GM12891 (cell line): ENCODE measurements at regions not wholly inside any gene's neighbourhood (a gene's known extent, or its start where the extent isn't known, plus 50 kb on each side); places are given as distances from the start of the nearest gene placed in this dataset.
A peak's percentile ranks its signal among the peaks of the same experiment; 100 is the strongest.

Source experiments
- DNase-seq: peaks from one replicate; pipeline ENCODE4 v3.0.0; 2011; ENCODE audit warnings: low spot score; ENCODE audit not compliant: insufficient read length
- FAIRE-seq: peaks from 2 replicates; lab custom pipeline; 2011; peaks lifted over from hg19 to GRCh38; lab: Jason Lieb, UNC
- PAX5 ChIP-seq: IDR thresholded peaks from 2 replicates; pipeline ENCODE4 v1.6.1; 2011; ENCODE audit warnings: low read length, moderate library complexity, mild to moderate bottlenecking; ENCODE audit not compliant: insufficient read depth, severe bottlenecking
- POLR2A ChIP-seq: IDR thresholded peaks from 2 replicates; pipeline ENCODE4 v1.6.1; 2011; ENCODE audit warnings: low read depth, low read length, control low read depth
- POLR2AphosphoS5 ChIP-seq: IDR thresholded peaks from 2 replicates; pipeline ENCODE4 v1.6.1; 2011; ENCODE audit warnings: low read depth, low read length, control low read depth
- POU2F2 ChIP-seq: IDR thresholded peaks from 2 replicates; pipeline ENCODE4 v1.6.1; 2011; ENCODE audit warnings: low read depth, mild to moderate bottlenecking, control low read depth, low read length, moderate library complexity
- SPI1 ChIP-seq: IDR thresholded peaks from 2 replicates; pipeline ENCODE4 v1.6.1; 2011; ENCODE audit warnings: low read depth, low read length, control low read depth
- TAF1 ChIP-seq: IDR thresholded peaks from 2 replicates; pipeline ENCODE4 v1.6.1; 2011; ENCODE audit warnings: low read depth, low read length, control low read depth

DNA sequence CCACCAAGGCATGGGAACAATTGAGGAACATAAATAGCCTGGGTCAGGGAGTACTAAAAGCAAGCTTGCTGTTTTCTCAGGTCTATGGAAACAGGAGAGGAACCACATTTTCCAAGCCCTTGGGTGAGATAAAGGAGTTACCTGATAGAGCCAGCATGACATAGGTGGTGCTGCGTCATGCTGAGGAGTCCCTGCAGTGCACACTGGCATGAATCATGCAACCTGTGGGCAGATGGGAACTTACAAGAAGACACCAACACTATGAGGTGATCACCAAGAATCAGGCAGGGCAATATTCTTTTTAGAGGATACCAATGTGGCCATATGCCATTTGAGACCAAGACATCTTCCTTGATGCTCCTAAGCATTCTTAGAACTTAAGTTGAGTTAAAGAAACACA, 531.8 kb downstream of the ZEB2 start:
- TF ChIP-seq POLR2A (no peak), POLR2AphosphoS5 (no peak), TAF1 (no peak), POU2F2 (no peak), SPI1 (no peak)
- peak; percentile 9 for FAIRE-seq
- no peak for DNase-seq

DNA sequence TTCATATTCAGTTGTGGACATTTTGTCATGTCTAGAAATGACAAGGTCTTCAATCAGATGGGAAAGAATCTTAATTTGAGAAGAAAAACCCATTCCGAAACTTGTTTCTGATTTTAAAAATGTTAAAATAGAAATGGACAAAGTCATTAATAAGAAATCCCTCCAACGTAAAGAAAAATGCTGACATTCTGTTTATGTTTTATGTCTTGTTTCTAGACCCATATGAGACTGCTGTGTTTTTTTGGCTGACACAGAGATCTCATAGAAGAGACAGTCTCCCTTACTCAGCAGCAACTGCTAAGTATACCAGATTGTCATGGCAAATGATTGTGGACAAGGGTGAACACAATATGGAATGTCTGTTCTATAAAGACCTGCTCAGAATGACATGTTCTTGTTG, 538.5 kb downstream of the ZEB2 start:
- no peak for DNase-seq
- FAIRE-seq = no peak
- TF ChIP-seq POU2F2 (no peak), POLR2A (no peak), SPI1 (no peak), PAX5 (no peak)

DNA sequence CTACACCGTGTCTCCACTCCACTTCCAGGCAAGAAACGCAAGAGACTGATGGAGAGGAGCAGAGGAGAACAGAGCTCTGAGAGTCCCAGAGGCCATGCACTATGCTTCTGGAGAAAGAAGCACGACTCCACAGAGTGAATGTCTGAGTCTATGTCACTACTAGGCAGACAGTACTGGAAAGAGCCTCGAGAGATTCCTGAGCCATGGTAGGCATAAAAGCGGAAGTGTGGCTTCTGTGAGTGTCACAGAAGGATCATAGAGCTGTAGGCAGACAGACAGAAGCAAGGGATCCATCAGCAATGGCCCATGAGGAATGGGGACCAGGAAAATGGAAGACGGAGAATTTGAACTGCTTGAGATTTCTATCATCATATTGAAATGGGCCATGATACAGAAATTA, 542.6 kb downstream of the ZEB2 start:
- DNase-seq (no peak), FAIRE-seq (no peak)
- TF ChIP-seq POLR2A = no peak
- TF ChIP-seq PAX5 = no peak
- no peak for TF ChIP-seq POU2F2
- no peak for TF ChIP-seq POLR2AphosphoS5
- TF ChIP-seq SPI1 = no peak
- no peak for TF ChIP-seq TAF1

DNA sequence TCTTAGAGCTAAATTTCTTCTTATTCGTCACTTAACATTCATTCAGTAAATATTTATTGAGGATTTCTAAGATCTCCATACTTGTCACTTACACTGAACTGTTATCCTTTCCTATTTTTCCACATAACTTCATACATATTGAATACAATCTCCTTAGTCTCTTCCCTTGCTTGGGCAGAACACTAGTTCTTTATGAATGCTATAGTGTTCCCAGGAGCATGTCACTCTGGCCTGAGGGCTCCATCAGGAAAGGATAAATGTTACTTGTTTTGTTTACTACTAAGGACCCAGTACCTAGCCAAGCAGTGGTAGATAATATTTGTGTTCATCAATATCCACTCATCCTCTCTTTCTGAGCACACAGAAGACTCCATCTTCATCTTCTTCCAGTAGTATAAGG, 544.7 kb downstream of the ZEB2 start:
- DNase-seq (no peak), FAIRE-seq (no peak)
- no peak for TF ChIP-seq POU2F2
- no peak for TF ChIP-seq SPI1
- no peak for TF ChIP-seq POLR2A
- no peak for TF ChIP-seq POLR2AphosphoS5
- TF ChIP-seq PAX5 = no peak
- no peak for TF ChIP-seq TAF1

DNA sequence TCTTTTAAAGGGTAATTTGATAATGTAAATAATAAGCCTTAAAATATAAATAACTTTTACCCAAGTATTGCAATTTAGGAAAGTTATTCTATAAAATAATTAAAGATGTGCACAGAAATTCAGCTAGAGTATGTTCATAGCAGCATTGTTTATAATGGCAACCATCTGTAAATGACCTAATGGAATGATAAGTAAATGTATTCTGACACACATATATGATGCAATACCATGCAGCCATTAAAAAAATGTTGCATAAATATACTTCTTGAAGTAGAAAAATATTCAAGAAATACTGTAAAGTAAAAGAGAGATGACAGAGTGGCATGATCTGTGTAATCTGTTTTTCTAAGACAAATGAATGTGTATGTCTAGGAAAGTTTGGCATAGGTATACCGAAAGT, 545.7 kb downstream of the ZEB2 start:
- DNase-seq (no peak), FAIRE-seq (no peak)
- no peak for TF ChIP-seq PAX5
- TF ChIP-seq POLR2A = no peak
- no peak for TF ChIP-seq POU2F2
- no peak for TF ChIP-seq SPI1
- no peak for TF ChIP-seq POLR2AphosphoS5
- TF ChIP-seq TAF1 = no peak

DNA sequence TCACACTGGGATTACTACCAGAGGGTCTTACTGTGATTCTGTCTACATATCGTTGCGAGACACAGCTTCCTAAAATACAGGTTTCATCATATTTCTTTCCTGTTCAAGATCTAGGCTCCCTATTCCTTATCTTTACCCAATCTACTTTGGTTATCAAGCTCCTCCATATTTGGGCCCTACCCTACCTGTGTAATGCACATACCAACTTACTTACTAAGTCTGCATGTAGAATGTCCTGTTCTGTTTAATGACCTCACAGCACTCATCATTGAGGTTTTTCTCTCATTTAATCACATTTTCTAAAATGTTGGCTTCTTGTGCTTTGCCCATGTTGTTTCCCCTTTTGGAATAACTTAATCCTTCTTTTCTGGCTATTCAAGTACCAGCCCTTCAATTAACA, 551.1 kb downstream of the ZEB2 start:
- DNase-seq (no peak), FAIRE-seq (no peak)
- no peak for TF ChIP-seq PAX5
- no peak for TF ChIP-seq POU2F2
- TF ChIP-seq SPI1 = no peak
- TF ChIP-seq POLR2AphosphoS5 = no peak
- no peak for TF ChIP-seq TAF1
- TF ChIP-seq POLR2A = no peak

DNA sequence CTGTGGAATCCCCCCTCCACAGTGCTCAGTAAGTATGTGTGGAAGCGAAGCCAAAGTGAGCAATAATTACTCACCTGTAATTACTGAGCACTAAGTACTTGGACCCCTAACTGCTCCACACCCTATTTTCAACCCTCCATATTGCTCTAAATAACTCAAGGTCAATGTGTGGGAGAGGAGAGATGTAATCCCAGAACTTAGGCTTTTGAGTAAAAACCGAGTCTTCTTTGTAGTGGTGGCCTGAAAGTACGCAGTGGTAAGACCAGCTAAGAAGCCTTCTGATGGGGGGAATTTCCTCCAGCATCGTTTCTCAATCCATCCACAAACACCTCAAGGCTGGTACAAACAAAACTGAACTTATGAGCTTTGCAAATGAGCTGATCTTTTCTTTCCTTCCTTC, 551.6 kb downstream of the ZEB2 start:
- FAIRE-seq = no peak
- no peak for DNase-seq
- TF ChIP-seq POU2F2 = no peak
- TF ChIP-seq SPI1 = no peak
- no peak for TF ChIP-seq PAX5
- no peak for TF ChIP-seq POLR2AphosphoS5
- TF ChIP-seq POLR2A = no peak
- TF ChIP-seq TAF1 = no peak

DNA sequence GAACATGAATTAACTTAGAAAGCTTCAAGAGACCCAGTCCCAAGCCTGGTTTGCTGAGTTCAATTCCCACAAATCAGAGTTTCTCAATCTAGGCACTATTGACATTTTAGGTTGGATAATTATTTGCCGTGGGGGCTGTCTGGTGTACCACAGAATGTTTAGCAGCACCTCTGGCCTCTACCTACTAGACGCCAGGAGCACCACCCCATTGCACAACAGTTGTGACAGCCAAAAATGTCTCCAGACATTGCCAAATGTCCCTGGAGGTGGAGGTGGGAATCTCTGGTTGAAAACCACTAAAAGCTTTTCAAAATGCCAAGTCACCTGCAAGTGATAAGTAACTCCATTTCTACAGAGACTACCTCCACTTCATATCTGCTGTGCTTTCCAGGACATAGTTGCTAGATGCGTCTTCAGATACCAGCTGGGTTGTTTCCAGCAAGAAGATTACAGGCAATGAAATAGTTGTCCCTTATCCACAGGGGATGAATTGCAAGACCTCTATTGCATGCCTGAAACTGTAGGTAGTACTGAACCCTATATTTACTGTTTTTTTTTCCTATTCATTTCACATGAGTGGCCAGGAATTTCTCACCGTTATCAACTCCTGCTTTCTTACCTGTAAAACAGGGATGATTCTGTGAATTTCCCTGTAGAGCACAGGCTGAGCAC, 554.3 kb downstream of the ZEB2 start:
- no peak for TF ChIP-seq PAX5
- TF ChIP-seq POLR2A = no peak
- TF ChIP-seq POU2F2 = no peak
- TF ChIP-seq TAF1 = no peak
- no peak for TF ChIP-seq POLR2AphosphoS5
- no peak for DNase-seq
- no peak for FAIRE-seq

DNA sequence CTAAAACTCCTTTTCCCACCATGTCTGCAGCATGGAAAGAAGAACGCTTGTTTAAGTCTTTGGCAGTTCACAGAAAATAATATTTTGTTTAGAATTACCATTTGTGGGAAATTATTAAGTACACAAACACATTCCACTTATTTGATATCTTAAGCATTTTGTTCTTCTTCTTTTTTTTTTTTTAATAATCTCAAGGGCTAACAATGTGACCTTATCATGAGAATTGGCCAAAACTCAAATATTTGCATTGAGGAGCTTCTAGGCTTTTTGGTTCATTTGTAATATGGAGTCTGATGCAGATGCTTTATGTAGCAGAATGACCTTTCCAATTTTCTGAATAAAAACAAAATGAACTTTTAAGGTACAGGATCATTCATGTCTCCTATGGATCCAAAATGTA, 555.0 kb downstream of the ZEB2 start:
- DNase-seq = no peak
- TF ChIP-seq POU2F2 (no peak), PAX5 (no peak), POLR2A (no peak), TAF1 (no peak), SPI1 (no peak), POLR2AphosphoS5 (no peak)
- FAIRE-seq = no peak

DNA sequence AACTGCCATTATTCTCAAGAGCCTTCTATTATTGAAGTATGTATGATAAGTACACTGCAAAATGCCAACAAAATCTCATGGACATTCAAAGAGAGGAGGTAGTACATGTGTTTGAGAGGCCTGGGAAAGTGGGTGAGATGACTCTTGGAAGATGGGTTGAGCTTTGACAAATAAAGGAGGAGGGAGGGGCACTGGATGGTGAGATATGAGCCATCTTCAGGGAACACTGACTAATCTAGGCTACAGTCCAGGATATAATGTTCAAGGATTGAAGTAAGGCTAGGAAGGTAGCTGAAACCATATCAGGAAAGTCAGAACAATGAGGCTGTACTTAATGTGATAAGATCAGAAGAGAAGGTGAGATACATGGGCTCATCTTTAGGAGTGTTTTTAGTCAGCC, 559.7 kb downstream of the ZEB2 start:
- TF ChIP-seq POU2F2 = no peak
- TF ChIP-seq TAF1 = no peak
- TF ChIP-seq SPI1 = no peak
- TF ChIP-seq POLR2AphosphoS5 = no peak
- TF ChIP-seq PAX5 = no peak
- TF ChIP-seq POLR2A = no peak
- DNase-seq (no peak), FAIRE-seq (peak; percentile 33)
